ENCODE measurements at regions not wholly inside any gene's neighbourhood (a gene's known extent, or its start where the extent isn't known, plus 50 kb on each side); places are given as distances from the start of the nearest gene placed in this dataset.

- TF ChIP-seq CTCF (IDR thresholded peaks at IDR 0.05), result no peak
- H3K27me3 ChIP-seq, result no peaks in the 10 kb centered on the region
- H3K4me3 ChIP-seq (ENCODE audit: low read depth in 1 of 2, low read length in 1 of 2), result no peak overlapping the region
- H3K4me1 ChIP-seq (ENCODE audit: control insufficient read depth in 1 of 2, insufficient read depth in 1 of 2, low read depth in 1 of 2, low read length in 1 of 2), result no peaks in the 10 kb centered on the region
- no peaks in the 10 kb centered on the region for H3K36me3 ChIP-seq
- no peak overlapping the region for H3K27ac ChIP-seq
- H3K9me3 ChIP-seq, result no peaks in the 10 kb centered on the region
Measured at GRCh38 chr13:103908911-103909310, 842.7 kb upstream of the SLC10A2 start.

- no peaks in the 10 kb centered on the region for H3K4me1 ChIP-seq (ENCODE audit: control insufficient read depth in 1 of 2, insufficient read depth in 1 of 2, low read depth in 1 of 2, low read length in 1 of 2)
Measured at GRCh38 chr13:103908274-103908673, 842.1 kb upstream of the SLC10A2 start.

GRCh38 chr13:103903790-103904189 lies 837.6 kb upstream of the SLC10A2 start:
- TF ChIP-seq CTCF (IDR thresholded peaks at IDR 0.05), result no peak
- H3K4me3 ChIP-seq (ENCODE audit: low read depth in 1 of 2, low read length in 1 of 2), result no peak overlapping the region
- no peaks in the 10 kb centered on the region for H3K9me3 ChIP-seq

More at GRCh38 chr13:103908274-103908673, 842.1 kb upstream of the SLC10A2 start:
- no peak overlapping the region for H3K27ac ChIP-seq
- H3K9me3 ChIP-seq, result no peaks in the 10 kb centered on the region
- no peaks in the 10 kb centered on the region for H3K27me3 ChIP-seq
- H3K4me3 ChIP-seq (ENCODE audit: low read depth in 1 of 2, low read length in 1 of 2), result no peak overlapping the region
- TF ChIP-seq CTCF (IDR thresholded peaks at IDR 0.05), result no peak
- no peaks in the 10 kb centered on the region for H3K36me3 ChIP-seq

GRCh38 chr13:103898481-103898880 lies 832.3 kb upstream of the SLC10A2 start:
- H3K4me1 ChIP-seq (ENCODE audit: control insufficient read depth in 1 of 2, insufficient read depth in 1 of 2, low read depth in 1 of 2, low read length in 1 of 2), result no peaks in the 10 kb centered on the region
- no peak for TF ChIP-seq CTCF (IDR thresholded peaks at IDR 0.05)
- H3K27me3 ChIP-seq, result no peaks in the 10 kb centered on the region
- H3K9me3 ChIP-seq, result no peaks in the 10 kb centered on the region
- H3K36me3 ChIP-seq, result no peaks in the 10 kb centered on the region
- H3K27ac ChIP-seq, result no peak overlapping the region
- H3K4me3 ChIP-seq (ENCODE audit: low read depth in 1 of 2, low read length in 1 of 2), result no peak overlapping the region

More at GRCh38 chr13:103903790-103904189, 837.6 kb upstream of the SLC10A2 start:
- Histone ChIP-seq H3K27me3 (no peaks in the 10 kb centered on the region), H3K27ac (no peak overlapping the region), H3K36me3 (no peaks in the 10 kb centered on the region), H3K4me1 (ENCODE audit: control insufficient read depth in 1 of 2, insufficient read depth in 1 of 2, low read depth in 1 of 2, low read length in 1 of 2) (no peaks in the 10 kb centered on the region)

GRCh38 chr13:103895835-103896531 lies 829.8 kb upstream of the SLC10A2 start:
- no peaks in the 10 kb centered on the region for H3K4me1 ChIP-seq (ENCODE audit: control insufficient read depth in 1 of 2, insufficient read depth in 1 of 2, low read depth in 1 of 2, low read length in 1 of 2)
- H3K27me3 ChIP-seq, result no peaks in the 10 kb centered on the region
- H3K27ac ChIP-seq, result no peak overlapping the region
- H3K36me3 ChIP-seq, result no peaks in the 10 kb centered on the region
- no peaks in the 10 kb centered on the region for H3K9me3 ChIP-seq
- no peak for TF ChIP-seq CTCF (IDR thresholded peaks at IDR 0.05)
- no peak overlapping the region for H3K4me3 ChIP-seq (ENCODE audit: low read depth in 1 of 2, low read length in 1 of 2)

Data from neutrophil (primary cell).